GM18499 (cell line): ENCODE measurements at regions not wholly inside any gene's neighbourhood (a gene's known extent, or its start where the extent isn't known, plus 50 kb on each side); places are given as distances from the start of the nearest gene placed in this dataset.

Source experiments
- ATAC-seq: cut with Tn5 transposase; IDR thresholded peaks from one replicate; pipeline ENCODE4 v1.9.1; 2021; ENCODE audit warnings: moderate number of reproducible peaks; ENCODE audit not compliant: insufficient read depth, unreplicated experiment

- ATAC-seq: no peak
These were observed 792.0 kb downstream of the MED13L start for GRCh38 chr12:115485503-115485902.

- no peak for ATAC-seq
These were observed 794.5 kb downstream of the MED13L start for GRCh38 chr12:115482943-115483342.

- no peak for ATAC-seq
These were observed 796.4 kb downstream of the MED13L start for GRCh38 chr12:115481141-115481540.

GRCh38 chr12:115478505-115478904 is 794.5 kb upstream of the TBX3 start:
- ATAC-seq: no peak

- ATAC-seq: no peak
These were observed 790.8 kb upstream of the TBX3 start for GRCh38 chr12:115474539-115475353.

GRCh38 chr12:115473257-115473956 is 789.4 kb upstream of the TBX3 start:
- no peak for ATAC-seq

GRCh38 chr12:115472852-115473251 is 788.9 kb upstream of the TBX3 start:
- ATAC-seq: no peak

- no peak for ATAC-seq
These were observed 787.0 kb upstream of the TBX3 start for GRCh38 chr12:115470977-115471376.

- ATAC-seq: no peak
These were observed 786.6 kb upstream of the TBX3 start for GRCh38 chr12:115470526-115470925.

- ATAC-seq: no peak
These were observed 784.1 kb upstream of the TBX3 start for GRCh38 chr12:115468087-115468510.

- ATAC-seq: no peak
These were observed 783.6 kb upstream of the TBX3 start for GRCh38 chr12:115467531-115467930.

- no peak for ATAC-seq
These were observed 782.1 kb upstream of the TBX3 start for GRCh38 chr12:115466076-115466475.

GRCh38 chr12:115464661-115465060 is 780.7 kb upstream of the TBX3 start:
- no peak for ATAC-seq

- ATAC-seq: no peak
These were observed 780.2 kb upstream of the TBX3 start for GRCh38 chr12:115464111-115464581.

GRCh38 chr12:115461401-115461800 is 777.4 kb upstream of the TBX3 start:
- ATAC-seq: no peak

- ATAC-seq: no peak
These were observed 773.8 kb upstream of the TBX3 start for GRCh38 chr12:115457798-115458197.

GRCh38 chr12:115456946-115457689 is 773.1 kb upstream of the TBX3 start:
- ATAC-seq: no peak

- no peak for ATAC-seq
These were observed 771.3 kb upstream of the TBX3 start for GRCh38 chr12:115455268-115455681.

GRCh38 chr12:115452751-115453281 is 768.8 kb upstream of the TBX3 start:
- ATAC-seq: no peak
